ENCODE measurements at regions not wholly inside any gene's neighbourhood (a gene's known extent, or its start where the extent isn't known, plus 50 kb on each side); places are given as distances from the start of the nearest gene placed in this dataset.
A peak's percentile ranks its signal among the peaks of the same experiment; 100 is the strongest.

DNA sequence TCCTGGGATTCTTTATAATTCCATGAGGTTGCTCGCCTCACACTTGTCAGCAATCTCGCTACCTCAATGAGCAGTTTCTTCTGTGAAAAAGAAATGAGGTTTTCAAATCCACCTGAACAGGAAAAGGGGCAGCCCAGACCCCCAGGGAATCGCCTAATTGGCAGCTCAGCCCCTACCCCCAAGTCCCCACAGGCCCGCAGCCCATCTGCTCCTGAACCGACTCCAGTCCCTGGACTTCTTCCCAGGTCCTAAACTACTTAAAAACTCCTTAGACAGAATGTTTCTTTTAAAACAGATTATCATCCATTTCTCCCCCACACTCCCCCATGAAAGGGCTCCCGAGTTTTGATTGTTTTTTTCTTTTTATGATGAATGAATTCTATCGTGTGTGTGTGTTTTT, 89.8 kb downstream of the PMP22 start (continued):
- TF ChIP-seq ZBTB43 (CRISPR knock-in tag; IDR thresholded peaks at IDR 0.05) (no peak), ZNF219 (CRISPR knock-in tag; IDR thresholded peaks at IDR 0.05; ENCODE audit: borderline replicate concordance) (no peak), RELA (CRISPR knock-in tag; IDR thresholded peaks at IDR 0.05; ENCODE audit: borderline replicate concordance) (no peak), HMGA2 (CRISPR knock-in tag; IDR thresholded peaks at IDR 0.05) (no peak), ERG (CRISPR knock-in tag; IDR thresholded peaks at IDR 0.05) (no peak)

DNA sequence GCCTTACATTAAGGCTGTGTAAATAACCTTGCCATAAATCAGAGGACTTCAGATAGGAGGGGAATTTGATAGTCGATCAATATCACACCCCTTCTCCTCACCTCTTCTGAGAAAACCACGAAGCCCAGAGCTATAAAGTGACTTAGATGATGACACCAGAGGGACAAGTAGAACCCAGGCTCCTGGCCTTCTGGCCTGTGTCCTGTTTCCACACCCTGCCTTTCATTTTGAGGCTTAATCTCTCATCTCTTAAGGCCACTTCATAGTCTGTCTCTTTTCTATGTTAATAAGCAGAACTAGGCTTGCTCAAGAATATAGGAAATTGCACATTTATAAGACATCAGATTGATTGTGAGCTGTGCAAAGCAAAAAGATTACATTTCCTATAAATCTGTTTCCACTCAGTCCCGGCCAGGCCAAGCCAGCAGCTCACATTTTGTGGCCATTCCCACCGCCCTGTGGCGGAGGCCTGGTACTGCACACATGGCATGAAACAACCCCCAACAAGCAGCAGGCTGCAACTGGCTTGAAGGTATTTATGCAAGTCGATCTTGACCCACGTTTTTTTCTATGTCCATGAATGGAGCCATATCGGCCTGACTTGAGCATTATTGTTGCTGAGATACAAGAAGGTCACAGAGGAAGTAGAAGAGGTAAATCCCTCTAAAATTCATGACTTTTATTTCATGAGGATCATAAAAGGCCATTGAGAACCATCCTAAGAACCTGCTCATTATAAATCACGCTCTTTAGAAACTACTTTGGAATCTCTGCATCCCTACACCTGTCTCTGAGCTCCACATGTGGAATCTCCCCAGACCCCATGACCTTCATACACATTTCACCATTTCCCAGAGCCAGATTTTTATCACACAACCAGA, 93.7 kb downstream of the PMP22 start:
- Mint-ChIP-seq H3K27me3 (ENCODE audit: low read depth) (peaks cover 5% of the 10 kb centered on the region), H3K27ac (no peak overlapping the region), H3K4me1 (peaks cover 29% of the 10 kb centered on the region), H3K36me3 (peaks cover 8% of the 10 kb centered on the region), H3K9me3 (peaks cover 11% of the 10 kb centered on the region), H3K4me3 (no peak overlapping the region)
- peak; percentile 83 for DNase-seq (ENCODE audit: low spot score)
- TF ChIP-seq, protein P1, sequence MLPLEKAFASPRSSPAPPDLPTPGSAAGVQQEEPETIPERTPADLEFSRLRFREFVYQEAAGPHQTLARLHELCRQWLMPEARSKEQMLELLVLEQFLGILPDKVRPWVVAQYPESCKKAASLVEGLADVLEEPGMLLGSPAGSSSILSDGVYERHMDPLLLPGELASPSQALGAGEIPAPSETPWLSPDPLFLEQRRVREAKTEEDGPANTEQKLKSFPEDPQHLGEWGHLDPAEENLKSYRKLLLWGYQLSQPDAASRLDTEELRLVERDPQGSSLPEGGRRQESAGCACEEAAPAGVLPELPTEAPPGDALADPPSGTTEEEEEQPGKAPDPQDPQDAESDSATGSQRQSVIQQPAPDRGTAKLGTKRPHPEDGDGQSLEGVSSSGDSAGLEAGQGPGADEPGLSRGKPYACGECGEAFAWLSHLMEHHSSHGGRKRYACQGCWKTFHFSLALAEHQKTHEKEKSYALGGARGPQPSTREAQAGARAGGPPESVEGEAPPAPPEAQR (CRISPR knock-in tag; IDR thresholded peaks at IDR 0.05), result no peak
- TF ChIP-seq, protein P2, sequence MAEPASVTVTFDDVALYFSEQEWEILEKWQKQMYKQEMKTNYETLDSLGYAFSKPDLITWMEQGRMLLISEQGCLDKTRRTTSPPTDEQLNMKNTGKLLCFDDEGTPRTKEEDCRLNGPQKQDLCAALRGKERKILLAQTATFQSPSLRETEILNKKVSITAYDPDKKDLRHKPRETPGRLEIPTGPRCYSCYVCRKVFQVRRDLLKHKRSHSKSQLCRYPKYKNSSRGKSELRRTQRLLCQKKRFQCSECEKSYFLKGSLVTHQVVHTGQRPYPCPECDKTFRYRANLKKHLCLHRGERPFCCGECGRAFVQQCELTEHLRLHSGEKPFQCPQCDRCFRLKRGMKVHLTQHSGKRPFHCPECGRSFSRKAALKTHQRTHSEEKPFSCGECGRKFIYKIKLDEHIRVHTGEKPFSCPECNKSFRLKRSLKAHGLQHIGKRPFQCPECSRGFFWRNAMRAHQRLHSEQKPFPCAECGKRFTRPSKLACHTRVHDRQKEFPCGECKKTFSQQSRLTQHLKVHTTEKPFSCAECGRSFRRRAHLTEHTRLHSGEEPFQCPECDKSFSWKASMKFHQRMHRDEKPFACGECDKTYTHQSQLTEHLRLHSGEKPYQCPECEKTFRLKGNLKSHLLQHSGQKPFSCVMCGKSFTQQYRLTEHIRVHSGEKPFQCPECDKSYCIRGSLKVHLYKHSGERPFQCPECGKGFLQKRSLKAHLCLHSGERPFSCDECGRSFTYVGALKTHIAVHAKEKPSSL (CRISPR knock-in tag; conservative IDR thresholded peaks at IDR 0.05), result no peak
- TF ChIP-seq, protein P3, sequence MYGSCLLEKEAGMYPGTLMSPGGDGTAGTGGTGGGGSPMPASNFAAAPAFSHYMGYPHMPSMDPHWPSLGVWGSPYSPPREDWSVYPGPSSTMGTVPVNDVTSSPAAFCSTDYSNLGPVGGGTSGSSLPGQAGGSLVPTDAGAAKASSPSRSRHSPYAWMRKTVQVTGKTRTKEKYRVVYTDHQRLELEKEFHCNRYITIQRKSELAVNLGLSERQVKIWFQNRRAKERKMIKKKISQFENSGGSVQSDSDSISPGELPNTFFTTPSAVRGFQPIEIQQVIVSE (CRISPR knock-in tag; IDR thresholded peaks at IDR 0.05; ENCODE audit: borderline replicate concordance), result no peak
- TF ChIP-seq, protein P4, sequence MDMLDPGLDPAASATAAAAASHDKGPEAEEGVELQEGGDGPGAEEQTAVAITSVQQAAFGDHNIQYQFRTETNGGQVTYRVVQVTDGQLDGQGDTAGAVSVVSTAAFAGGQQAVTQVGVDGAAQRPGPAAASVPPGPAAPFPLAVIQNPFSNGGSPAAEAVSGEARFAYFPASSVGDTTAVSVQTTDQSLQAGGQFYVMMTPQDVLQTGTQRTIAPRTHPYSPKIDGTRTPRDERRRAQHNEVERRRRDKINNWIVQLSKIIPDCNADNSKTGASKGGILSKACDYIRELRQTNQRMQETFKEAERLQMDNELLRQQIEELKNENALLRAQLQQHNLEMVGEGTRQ (CRISPR knock-in tag; IDR thresholded peaks at IDR 0.05), result no peak
- TF ChIP-seq, protein P5, sequence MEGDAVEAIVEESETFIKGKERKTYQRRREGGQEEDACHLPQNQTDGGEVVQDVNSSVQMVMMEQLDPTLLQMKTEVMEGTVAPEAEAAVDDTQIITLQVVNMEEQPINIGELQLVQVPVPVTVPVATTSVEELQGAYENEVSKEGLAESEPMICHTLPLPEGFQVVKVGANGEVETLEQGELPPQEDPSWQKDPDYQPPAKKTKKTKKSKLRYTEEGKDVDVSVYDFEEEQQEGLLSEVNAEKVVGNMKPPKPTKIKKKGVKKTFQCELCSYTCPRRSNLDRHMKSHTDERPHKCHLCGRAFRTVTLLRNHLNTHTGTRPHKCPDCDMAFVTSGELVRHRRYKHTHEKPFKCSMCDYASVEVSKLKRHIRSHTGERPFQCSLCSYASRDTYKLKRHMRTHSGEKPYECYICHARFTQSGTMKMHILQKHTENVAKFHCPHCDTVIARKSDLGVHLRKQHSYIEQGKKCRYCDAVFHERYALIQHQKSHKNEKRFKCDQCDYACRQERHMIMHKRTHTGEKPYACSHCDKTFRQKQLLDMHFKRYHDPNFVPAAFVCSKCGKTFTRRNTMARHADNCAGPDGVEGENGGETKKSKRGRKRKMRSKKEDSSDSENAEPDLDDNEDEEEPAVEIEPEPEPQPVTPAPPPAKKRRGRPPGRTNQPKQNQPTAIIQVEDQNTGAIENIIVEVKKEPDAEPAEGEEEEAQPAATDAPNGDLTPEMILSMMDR (IDR thresholded peaks at IDR 0.05), result peak; percentile 82
- no peak for TF ChIP-seq JUN (CRISPR knock-in tag; IDR thresholded peaks at IDR 0.05)
- no peak for TF ChIP-seq NR3C1 (CRISPR knock-in tag; conservative IDR thresholded peaks at IDR 0.05; ENCODE audit: low read depth)
- ChIA-PET CTCF (interaction anchor here (0.6 to 2.6 kb wide), 14 partner anchors 8 to 871 kb away, joined by 3 to 31 read pairs (median 4); partner anchors contain the start of gene HS3ST3B1), POLR2A (interaction anchor here (0.5 kb wide), 1 partner anchor 1592 kb away, joined by 3 read pairs; no protein-coding TSS in a partner anchor)
- ATAC-seq, result peak; percentile 99

Data from WTC11 (cell line).